TTC549 (cell line): ENCODE measurements at regions not wholly inside any gene's neighbourhood (a gene's known extent, or its start where the extent isn't known, plus 50 kb on each side); places are given as distances from the start of the nearest gene placed in this dataset.
"Not testable (repeated sequence)": the region's sequence is repeated elsewhere in the genome, so short reads cannot be mapped to it uniquely, and the experiment has no call there.

ENCODE experiments used
- FAIRE-seq: peaks from 2 replicates; lab custom pipeline; 2012; peaks lifted over from hg19 to GRCh38; lab: Jason Lieb, UNC

DNA sequence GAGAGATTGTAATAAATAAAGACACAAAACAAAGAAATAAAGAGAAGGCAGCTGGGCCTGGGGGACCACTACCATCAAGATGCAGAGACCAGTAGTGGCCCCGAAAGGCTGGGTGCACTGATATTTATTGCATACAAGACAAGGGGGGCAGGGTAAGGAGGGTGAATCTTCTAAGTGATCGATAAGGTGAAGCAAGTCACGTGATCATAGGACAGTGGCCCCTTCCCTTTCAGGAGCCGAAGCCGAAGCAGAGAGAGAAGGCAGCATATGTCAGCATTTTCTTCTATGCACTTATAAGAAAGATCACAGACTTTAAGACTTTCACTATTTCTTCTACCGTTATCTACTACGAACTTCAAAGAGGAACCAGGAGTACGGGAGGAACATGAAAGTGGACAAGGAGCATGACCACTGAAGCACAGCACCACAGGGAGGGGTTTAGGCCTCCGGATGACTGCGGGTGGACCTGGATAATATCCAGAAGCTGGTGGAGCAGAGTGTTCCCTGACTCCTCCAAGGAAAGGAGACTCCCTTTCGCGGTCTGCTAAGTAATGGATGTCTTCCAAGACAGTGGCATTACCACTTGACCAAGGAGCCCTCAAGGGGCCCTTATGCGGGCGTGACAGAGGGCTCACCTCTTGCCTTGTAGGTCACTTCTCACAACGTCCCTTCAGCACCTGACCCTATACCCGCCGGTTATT, 126.4 kb downstream of the RBM46 start:
- FAIRE-seq = not testable (repeated sequence)

DNA sequence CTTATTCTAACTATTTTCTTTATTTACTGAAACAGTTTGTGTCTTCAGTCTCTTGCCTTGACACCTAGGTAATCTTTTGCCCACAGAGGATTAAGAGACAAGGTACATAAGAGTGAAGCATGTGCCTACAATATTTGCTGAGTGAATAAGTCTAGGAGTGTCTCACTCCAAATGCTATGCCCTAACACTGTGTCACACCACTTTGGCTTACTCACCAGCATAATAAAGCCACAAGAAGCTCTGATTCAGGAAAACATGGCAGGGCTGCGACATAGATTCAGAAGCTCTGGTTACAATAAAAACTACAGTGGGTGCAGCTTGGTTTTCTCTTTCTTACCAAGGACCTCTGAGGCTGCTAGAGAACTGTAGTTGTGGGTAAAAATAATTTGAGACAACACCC, 127.1 kb downstream of the RBM46 start:
- no peak for FAIRE-seq

DNA sequence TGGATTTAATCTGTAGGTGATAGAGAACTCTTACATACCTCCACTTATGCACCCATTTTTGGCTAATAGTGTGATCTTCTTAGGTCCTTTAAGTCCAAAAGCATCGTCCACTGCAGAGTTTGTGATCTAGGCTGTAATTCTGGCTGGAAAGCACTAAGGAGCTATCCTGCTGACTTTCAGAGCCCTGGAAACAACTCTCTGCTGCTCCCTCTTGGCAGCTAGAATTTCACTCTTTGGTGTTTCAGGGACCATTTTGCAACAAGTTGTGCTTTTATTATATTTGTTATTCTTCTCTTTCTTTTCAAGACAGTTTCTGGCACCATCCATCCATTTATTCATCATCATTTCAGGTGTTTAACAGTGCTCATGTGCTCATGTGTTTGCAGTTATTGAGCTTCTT, 130.0 kb downstream of the RBM46 start:
- FAIRE-seq = no peak

DNA sequence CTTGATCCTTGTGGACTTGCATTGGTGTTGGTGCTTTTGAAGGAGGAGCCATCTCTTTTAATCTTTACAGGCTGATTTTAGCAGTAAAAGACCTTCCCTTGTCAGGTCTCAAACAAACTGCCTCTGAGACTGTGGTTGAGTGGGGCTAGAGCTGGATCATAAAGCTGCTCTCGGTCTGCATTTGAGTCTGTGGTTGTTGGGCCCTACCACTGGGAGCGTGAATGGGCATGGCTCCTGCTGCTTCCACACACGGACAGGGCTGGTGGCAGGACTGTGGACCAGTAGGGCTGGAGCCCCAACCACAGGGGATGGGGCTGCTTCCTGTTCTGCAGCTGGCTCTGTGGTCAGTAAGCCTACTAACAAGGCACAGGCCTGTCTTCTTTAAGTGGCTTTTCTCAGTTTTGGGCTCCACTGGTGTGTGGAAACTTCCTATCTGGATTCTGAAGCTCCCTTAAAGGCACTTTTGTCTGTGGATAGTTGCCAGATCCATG, 130.6 kb downstream of the RBM46 start:
- no peak for FAIRE-seq

DNA sequence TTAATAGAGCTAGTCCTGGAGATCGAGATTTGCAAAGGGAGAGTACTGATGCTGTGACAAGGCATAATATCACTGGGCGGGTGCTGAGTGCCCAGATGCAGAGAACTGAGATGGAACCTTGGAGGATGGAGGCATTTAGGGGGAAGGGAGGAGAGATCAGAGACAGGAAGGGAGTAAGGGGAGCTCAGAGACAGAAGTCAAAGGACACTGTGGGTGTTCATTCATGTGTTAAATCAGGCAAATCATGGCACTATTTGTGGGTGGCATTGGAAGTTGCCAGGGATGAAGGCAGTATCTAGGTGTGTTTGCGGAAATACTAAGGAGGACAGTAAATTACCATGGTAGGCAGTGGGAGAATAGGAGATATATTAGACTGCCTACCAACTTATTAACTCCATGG, 135.0 kb downstream of the RBM46 start:
- FAIRE-seq = no peak

DNA sequence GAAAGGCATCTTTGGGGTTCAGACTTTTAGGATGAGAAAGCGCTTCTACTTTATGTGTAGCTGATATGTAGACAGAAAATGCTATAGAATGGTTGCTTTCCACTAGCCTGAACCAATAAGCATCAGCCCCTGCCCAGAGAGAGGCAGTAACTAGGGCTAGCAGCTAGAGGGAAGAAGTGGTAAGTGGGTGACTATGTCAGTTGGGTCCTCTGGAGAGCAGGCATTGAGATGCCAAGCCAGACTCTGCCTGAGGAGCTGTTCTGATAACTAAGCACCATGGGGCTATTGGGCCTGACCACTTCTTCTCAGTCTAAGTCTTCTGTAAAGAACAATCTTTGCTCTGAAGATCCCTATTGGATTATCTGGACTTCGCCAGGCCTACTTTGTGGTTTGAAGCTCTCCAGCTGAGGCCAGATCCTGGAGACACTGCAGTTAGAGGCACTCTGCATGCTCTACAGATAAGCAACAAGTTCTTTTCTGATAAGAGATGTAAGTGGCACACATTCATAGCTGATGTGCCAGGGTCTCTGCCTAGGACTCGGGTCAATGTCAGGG, 146.1 kb downstream of the RBM46 start:
- FAIRE-seq = no peak

DNA sequence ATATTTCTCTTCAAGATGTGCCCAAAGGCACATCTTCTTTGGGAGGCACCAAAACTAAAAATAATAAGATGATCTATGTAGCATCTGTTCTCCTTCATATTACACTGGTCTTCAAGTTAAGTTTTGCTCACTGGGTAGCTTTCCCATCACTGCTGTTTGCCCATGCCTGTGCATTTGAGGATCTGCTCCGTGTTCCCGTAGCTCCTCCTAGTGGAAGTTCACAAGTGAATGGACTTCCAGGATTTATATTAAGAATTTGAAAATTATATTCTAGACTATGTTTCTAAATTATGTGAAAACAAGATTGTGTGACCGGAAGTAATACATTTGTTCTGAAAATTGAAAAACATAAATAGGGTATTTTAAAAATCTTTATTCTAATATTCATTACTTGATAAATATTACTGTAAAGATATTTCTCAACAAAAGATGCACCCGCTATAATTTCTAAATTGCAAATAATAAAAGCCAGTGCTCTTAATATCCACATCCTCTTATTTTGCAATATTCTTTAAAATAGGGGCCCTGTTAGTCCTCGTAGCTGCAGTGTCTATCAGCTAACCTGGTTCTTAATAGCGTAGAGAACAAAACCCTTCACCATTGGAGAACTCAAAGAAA, 147.7 kb downstream of the RBM46 start:
- no peak for FAIRE-seq

DNA sequence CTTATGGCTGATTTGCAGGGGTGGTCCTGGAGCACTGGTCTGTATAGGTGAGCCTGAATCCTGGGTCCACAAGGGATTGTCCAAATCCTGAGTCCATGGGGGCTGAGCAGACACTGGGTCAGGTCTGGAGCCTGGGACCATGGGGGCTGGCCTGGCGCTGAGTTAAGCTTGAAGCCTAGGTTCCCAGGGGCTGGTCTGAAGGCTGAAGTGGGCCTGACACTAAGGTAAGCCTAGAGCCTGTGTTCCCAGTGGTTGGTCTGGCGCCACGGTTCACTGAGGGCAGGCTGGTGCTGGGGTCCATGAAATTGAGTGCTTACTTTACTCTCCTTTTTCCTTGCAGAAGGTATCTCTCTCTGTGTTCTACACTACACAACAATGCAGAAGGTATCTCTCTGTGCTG, 155.8 kb downstream of the RBM46 start:
- FAIRE-seq = no peak

DNA sequence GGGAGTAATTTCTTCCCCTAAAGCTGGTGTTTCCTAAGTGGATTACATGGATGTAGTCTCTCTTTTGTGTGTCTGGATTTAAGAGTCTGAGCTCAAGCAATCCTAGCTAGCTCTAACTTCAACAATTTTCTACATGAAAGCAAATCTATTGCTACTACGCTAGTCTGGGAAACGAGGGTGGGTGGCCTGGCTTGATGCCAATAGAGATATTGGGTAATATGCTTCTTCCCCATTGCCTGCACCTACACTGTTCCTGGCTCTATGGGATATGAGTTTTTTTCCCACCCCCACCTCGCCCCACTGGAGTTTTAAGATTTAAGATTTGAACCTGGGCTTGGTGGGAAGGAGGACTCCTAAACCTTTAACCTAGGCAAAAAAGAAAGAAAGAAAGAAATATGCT, 158.8 kb downstream of the RBM46 start:
- no peak for FAIRE-seq

DNA sequence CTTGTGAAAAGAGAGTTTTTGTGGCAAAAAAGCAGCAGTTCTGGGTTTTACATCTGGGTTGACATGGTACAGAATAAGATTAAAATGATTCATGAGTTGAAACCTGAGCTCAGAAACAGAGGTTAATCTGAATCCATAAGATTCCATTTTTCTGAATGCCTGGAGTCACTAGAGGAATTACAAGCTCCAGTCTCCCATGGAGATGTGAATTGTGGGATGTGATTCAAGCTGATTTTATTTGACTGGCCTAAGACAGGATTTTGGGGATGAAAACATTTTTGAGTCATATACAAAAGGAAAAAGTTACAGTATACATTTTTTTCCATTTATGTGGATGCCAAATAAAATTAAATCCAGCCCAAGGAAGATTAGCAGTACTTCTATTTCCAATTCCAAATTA, 161.1 kb downstream of the RBM46 start:
- FAIRE-seq = no peak

DNA sequence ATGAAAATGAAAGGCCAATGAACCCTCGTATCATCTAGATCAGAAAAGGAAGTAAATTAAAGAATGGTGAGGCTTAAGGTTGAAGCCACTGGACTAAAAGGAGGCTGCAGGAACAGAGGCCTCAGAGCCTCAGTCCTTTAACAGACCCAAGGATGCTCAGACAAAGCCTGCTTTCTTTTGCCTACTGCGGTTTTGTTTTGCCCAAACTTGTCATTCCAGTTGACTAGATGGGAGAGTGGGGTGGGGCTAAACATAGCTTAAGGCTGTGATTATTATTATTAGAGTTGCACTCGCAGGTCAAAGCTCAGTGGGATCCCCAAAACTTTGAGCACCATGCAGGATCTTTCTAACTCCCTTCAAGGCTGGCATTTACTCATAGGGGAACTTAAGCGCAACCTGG, 163.9 kb downstream of the RBM46 start:
- FAIRE-seq = no peak

DNA sequence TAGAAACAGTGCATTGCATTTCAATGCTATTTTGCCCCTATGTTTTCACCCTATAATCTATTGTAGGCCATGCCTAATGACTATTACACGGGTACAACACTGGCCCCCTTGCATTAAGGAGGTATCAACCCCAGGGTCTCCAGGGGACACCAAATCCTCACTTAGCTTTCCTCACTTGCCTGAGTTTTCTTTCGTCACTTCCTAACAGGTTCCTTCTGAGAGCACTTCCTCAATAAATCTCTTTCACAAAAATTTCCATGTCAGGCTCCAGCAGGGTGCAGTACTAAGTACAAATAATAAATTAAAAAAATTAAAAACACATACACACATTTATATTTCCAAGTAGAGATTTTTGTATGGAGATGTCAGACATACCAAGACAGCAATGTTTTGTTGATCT, 165.0 kb downstream of the RBM46 start:
- FAIRE-seq = no peak

DNA sequence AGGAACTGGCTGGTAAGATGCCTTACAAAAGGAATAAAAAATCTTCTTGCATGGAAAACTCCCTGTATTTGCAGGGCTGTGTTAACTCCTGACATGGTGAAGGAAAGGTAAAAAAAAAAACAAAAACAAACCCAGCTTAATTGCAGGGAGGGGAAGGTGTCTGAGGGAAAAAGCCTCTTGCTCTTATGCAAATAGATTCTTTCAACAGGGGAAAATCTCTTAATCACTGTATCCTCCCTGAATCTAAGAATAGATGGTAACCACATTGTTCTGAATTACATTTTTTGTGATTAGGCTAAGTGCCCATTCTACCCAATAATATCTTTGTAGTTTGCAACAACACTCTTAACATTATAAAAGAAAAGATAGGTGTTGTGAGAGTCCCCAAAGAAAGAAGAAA, 172.6 kb downstream of the RBM46 start:
- FAIRE-seq = no peak

DNA sequence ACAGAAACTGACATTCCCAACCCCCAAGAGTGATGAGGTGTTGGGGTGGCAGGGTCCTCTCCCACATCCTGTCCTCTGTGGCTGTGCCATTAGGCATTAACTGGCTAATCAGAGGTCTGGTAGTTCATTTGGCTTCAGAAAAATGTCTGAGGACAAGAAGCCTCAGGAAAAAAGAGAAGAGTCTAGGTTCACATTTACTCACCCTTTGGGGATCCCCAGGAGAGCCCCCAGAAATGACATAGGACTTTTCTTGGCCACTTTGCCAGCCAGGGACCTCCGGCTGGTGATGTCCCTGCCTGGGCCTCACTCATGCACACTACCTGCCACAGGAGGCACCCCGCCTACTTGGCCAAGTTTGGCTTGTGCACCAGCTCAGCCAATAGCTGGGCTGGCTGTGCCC, 173.0 kb downstream of the RBM46 start:
- FAIRE-seq = no peak

DNA sequence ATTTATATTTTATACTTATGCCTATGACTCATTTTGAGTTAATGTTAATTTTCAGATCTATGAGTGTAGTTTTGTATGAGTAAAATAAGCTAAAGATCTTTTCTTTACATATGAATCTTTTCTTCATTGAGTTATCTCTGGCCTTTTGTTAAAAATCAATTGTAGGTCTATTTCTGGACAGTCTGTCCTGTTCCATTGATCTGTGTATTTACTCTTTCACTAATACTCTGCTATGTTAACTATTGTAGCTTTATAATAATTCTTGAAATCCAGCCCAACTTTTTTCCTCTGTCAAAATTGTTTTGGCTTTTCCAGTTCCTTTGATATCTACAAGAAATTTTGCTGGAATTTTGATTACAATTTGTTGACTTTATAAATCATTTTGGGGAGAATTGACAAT, 177.0 kb downstream of the RBM46 start:
- no peak for FAIRE-seq

DNA sequence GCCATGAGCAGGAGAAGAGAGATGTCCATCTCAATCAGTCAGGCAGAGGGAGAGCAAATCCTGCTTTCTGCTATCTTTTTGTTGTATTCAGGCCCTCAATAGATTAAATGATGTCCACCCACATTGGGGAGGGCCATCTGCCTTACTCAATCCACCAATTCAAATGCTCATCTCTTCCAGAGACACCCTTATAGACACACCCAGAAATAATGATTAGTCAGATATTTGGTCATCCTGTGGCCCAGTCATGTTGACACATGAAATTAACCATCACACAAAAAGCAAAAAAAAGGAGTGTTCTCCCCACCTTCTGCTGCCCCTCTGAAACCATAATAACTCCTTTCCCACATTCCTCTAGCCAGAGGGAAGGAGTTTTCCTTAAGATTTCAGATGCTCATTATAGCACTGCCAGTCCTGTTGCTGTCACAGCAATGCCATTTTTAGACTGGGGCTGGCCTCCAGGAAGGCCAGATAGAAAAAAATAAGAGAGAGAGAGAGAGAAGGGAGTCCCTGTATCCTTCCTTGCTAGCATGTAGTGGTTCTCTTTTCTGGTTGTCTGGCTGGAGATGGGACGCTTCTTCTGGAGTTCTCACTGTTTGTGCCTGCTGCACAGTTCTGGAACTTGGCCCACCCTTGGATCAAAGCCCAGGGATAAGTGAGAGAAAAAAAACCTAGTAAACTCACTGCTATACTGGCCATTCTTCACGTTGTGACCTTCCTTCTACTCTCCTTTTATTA, 177.7 kb downstream of the RBM46 start:
- no peak for FAIRE-seq

DNA sequence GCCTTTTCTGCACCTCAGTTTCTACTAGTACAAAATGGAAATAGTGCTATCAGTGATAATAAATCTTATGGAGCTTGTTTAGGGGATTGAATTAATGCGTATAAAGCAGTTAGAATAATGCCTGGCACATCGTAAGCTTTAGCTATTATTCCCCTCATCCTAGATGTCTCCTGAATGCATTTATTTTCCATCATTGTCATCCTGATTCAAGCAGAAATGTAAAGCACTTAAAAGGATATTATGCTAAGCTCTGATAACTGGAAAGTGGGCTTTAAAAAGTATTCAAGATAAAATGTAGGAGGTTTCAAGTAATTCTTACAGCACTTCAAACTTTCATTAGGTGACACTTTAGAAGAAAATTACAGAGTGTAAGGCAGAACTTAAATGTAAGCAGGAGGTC, 178.7 kb downstream of the RBM46 start:
- FAIRE-seq = no peak

DNA sequence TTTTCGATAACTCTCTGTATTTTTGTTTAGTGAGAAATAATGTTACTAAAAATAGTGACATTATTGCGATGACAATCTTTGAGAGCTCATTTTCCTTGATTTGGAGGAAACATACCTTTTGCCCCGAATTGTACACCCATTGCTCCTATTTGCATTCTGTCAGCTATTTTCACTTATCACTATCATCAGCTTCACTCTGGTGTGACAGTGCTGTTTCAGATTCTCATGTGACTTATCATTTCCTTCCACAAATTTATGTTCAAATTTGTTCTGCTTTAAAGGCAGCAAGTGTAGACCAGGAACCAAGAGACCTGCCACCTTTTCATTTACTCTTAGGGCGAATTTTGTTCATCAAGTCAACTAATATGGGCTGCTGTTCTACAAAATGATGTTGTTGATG, 179.4 kb downstream of the RBM46 start:
- FAIRE-seq = no peak

DNA sequence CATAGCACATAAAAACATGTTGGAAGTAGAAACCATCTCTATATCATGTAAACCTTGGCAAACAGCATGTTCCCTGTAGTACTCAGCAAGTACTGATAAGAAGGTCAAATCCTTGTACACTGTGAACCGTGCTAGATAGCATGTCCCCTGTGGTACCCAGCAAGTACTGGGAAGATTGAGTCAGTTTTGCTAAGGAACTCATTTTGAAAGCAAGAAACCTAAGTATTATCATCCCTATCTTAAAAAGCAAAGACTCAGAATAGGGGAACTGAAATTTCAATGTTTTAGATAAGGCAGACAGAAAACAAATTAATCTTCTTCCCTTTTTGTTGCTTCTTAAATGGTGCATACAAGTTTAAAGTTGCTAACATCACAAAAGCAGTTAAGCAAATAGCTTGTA, 180.2 kb downstream of the RBM46 start:
- FAIRE-seq = no peak

DNA sequence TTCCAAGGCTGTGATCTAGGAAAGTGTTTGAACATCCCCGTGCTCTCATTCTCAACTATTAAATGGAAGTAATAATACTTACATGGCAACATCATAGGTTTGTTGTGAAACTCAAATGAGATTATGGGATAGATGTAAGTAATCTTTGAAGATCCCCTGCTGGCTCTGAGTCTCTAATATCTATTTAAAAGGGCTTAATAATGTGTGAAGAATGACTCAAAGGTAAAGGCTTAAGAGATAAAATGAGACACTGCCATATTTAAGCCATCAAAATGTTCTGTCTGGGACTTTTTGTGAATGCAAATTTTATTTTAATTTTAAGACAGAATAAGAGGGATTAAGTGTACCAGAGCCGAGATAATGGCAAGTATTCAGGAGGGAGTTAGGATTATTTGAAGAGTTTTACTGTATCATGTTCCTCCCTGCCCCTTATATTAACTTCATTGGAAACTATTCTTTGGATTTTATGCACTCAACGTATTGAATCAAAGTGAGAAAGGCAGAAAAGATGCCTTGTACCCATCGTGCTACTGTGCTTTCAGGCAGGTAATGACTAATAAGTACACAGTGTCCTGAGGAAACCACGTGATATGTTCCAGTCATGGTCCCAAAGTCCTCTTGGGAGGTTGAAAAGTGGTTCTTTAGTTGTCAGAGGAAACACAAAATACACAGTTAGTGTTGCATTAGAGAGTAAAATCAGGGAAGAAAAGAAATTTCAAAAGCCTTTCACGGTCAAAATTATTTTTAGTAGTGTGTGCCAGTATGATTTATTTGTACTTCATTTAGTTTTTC, 192.4 kb downstream of the RBM46 start:
- FAIRE-seq = no peak

DNA sequence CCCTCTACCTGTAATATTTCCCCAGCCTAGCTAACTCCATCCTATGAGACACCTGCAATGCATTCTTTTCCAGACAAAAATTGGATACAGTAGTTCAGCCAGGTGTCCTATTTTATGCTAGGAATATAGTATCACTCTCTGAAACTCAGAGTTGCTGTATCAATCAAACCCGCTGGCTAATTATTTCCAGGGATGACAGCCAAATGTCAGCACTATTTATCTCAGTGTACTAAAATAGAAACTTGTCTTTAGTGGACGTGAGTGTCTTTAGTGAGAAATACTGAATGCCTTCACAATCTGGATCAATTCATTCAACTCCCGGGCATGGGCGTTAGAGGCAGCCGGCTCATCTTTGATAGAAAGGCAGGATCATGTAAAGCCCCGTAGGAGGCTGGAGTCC, 196.2 kb downstream of the RBM46 start:
- FAIRE-seq = no peak
